Esophagus muscularis mucosa (tissue), 4 donors: ENCODE measurements at regions not wholly inside any gene's neighbourhood (a gene's known extent, or its start where the extent isn't known, plus 50 kb on each side); places are given as distances from the start of the nearest gene placed in this dataset.
"Not testable (repeated sequence)": the region's sequence is repeated elsewhere in the genome, so short reads cannot be mapped to it uniquely, and the experiment has no call there.

Experiments
- DNase-seq: peaks from one replicate; pipeline ENCODE4 v3.0.0-alpha.2; 2017; ENCODE audit errors: extremely low spot score
- H3K27ac ChIP-seq, 4 donors: fragments of 200-600 bp; sonication (generic); replicated peaks in 1 of 4; 1 replicate in 3 of 4; 2 replicates in 1 of 4; pipeline ENCODE4 v1.5.1; 2016 to 2019; ENCODE audit warnings: mild to moderate bottlenecking in 1 of 4
- H3K27me3 ChIP-seq, 4 donors: fragments of 200-600 bp; sonication (generic); one replicate each; pipeline versions ENCODE4 v1.5.1 to v1.6.0; 2016 to 2019
- H3K36me3 ChIP-seq, 4 donors: fragments of 200-600 bp; sonication (generic); one replicate each; pipeline ENCODE4 v1.5.1; 2016 to 2019
- H3K4me1 ChIP-seq, 4 donors: fragments of 200-600 bp; sonication (generic); one replicate each; pipeline ENCODE4 v1.5.1; 2016 to 2019
- H3K4me3 ChIP-seq, 4 donors: fragments of 200-600 bp; sonication (generic); 1 replicate in 2 of 4; 2 replicates in 2 of 4; pipeline ENCODE4 v1.5.1; 2016 to 2019; ENCODE audit warnings: mild to moderate bottlenecking in 4 of 4, moderate library complexity in 1 of 4
- H3K9me3 ChIP-seq, 4 donors: fragments of 200-600 bp; sonication (generic); 1 replicate in 3 of 4; 2 replicates in 1 of 4; pipeline ENCODE4 v1.5.1; 2016 to 2019
- CTCF ChIP-seq, 3 experiments: fragments of 200-600 bp in 2 of 3; fragments of 450-650 bp in 1 of 3; sonication (generic) in 2 of 3; IDR thresholded peaks; one replicate each; pipeline ENCODE4 v1.5.1; 2017 to 2019; ENCODE audit warnings: antibody characterized with exemption in 3 of 3, mild to moderate bottlenecking in 2 of 3, moderate library complexity in 1 of 3
- EP300 ChIP-seq: sonication (generic); formaldehyde crosslinking; IDR thresholded peaks from one replicate; pipeline ENCODE4 v1.6.1; 2017; ENCODE audit warnings: antibody characterized with exemption
- POLR2A ChIP-seq: fragments of 450-650 bp; IDR thresholded peaks from one replicate; pipeline ENCODE4 v1.6.1; 2017; ENCODE audit warnings: antibody characterized with exemption, moderate library complexity, mild to moderate bottlenecking, low read depth
- POLR2AphosphoS5 ChIP-seq, 2 donors: sonication (generic); formaldehyde crosslinking; IDR thresholded peaks; one replicate each; pipeline ENCODE4 v1.6.1; 2017; ENCODE audit warnings: antibody characterized with exemption in 2 of 2
- WGBS: methylation state at CpG from one replicate; pipeline ENCODE4 v1.1.5; 2018; 5-methylcytosine and 5-hydroxymethylcytosine counted together
- intact Hi-C: fragments of 100-400 bp; cut with DNase I; formaldehyde crosslinking; loops from one replicate; pipeline ENCODE4 v1.15.1; 2023

GRCh38 chr5:10886497-10886896, 125.5 kb upstream of the DAP start:
- Histone ChIP-seq H3K9me3 (peaks cover 0 to 4% (median 0%) of the 10 kb centered on the region in 4 donors), H3K27ac (no peak overlapping the region)
- intact Hi-C loops, result no loop called here

GRCh38 chr5:10885026-10885425, 124.0 kb upstream of the DAP start:
- Histone ChIP-seq H3K27me3 (peaks cover 0 to 3% (median 0%) of the 10 kb centered on the region in 4 donors), H3K27ac (no peak overlapping the region), H3K4me1 (no peaks in the 10 kb centered on the region), H3K36me3 (no peaks in the 10 kb centered on the region), H3K4me3 (no peak overlapping the region), H3K9me3 (no peaks in the 10 kb centered on the region)
- DNase-seq, result no peak
- 73% methylated on average over 6 of the region's 6 CpGs for WGBS
- intact Hi-C loops, result no loop called here
- TF ChIP-seq EP300 (no peak), CTCF (IDR thresholded peaks at IDR 0.05) (no peak), POLR2AphosphoS5 (IDR thresholded peaks at IDR 0.05) (no peak), POLR2A (no peak)

More at GRCh38 chr5:10886497-10886896, 125.5 kb upstream of the DAP start:
- no peak for DNase-seq
- WGBS, result 93% methylated on average over 2 of the region's 2 CpGs
- Histone ChIP-seq H3K36me3 (no peaks in the 10 kb centered on the region), H3K4me1 (no peaks in the 10 kb centered on the region), H3K4me3 (no peak overlapping the region), H3K27me3 (no peaks in the 10 kb centered on the region)
- TF ChIP-seq CTCF (IDR thresholded peaks at IDR 0.05), result no peak
- TF ChIP-seq POLR2AphosphoS5 (IDR thresholded peaks at IDR 0.05), result no peak
- no peak for TF ChIP-seq EP300
- no peak for TF ChIP-seq POLR2A

- H3K9me3 ChIP-seq, H3K27me3 ChIP-seq, intact Hi-C loops, H3K4me1 ChIP-seq, H3K36me3 ChIP-seq, H3K4me3 ChIP-seq, H3K27ac ChIP-seq, DNase-seq: not testable (repeated sequence)
- 87% methylated on average over 2 of the region's 2 CpGs for WGBS
Measured at GRCh38 chr5:10883945-10884344, 122.9 kb upstream of the DAP start.

- Histone ChIP-seq H3K27me3 (peaks cover 0 to 10% (median 0%) of the 10 kb centered on the region in 4 donors), H3K4me3 (no peak overlapping the region), H3K27ac (no peak overlapping the region), H3K4me1 (no peaks in the 10 kb centered on the region), H3K36me3 (no peaks in the 10 kb centered on the region), H3K9me3 (no peaks in the 10 kb centered on the region)
- TF ChIP-seq POLR2AphosphoS5 (IDR thresholded peaks at IDR 0.05) (no peak), POLR2A (no peak), EP300 (no peak), CTCF (IDR thresholded peaks at IDR 0.05) (no peak)
- intact Hi-C loops, result no loop called here
- no peak for DNase-seq
- WGBS, result 70% methylated on average over 4 of the region's 4 CpGs
Measured at GRCh38 chr5:10880934-10881333, 119.9 kb upstream of the DAP start.

GRCh38 chr5:10876996-10877395, 116.0 kb upstream of the DAP start:
- H3K4me3 ChIP-seq, H3K27ac ChIP-seq, DNase-seq, intact Hi-C loops, H3K4me1 ChIP-seq, H3K36me3 ChIP-seq, H3K9me3 ChIP-seq: not testable (repeated sequence)
- WGBS, result 71% methylated on average over 4 of the region's 4 CpGs
- H3K27me3 ChIP-seq, result peaks cover 0 to 24% (median 0%) of the 10 kb centered on the region in 4 donors

- Histone ChIP-seq H3K27ac (no peak overlapping the region), H3K4me1 (no peaks in the 10 kb centered on the region), H3K9me3 (no peaks in the 10 kb centered on the region), H3K27me3 (peaks cover 0 to 23% (median 0%) of the 10 kb centered on the region in 4 donors), H3K4me3 (no peak overlapping the region), H3K36me3 (no peaks in the 10 kb centered on the region)
- 23% methylated on average over 9 of the region's 9 CpGs for WGBS
- intact Hi-C loops, result no loop called here
- no peak for DNase-seq
- no peak for TF ChIP-seq POLR2A
Measured at GRCh38 chr5:10876006-10876744, 115.1 kb upstream of the DAP start.
